GM23248 (cell line): ENCODE measurements at regions not wholly inside any gene's neighbourhood (a gene's known extent, or its start where the extent isn't known, plus 50 kb on each side); places are given as distances from the start of the nearest gene placed in this dataset.

Experiments
- EZH2 ChIP-seq: fragments of 200-600 bp; sonication (generic); IDR thresholded peaks from 2 replicates; pipeline ENCODE4 v1.6.1; 2018; ENCODE audit warnings: antibody characterized with exemption, mild to moderate bottlenecking; ENCODE audit not compliant: insufficient read depth, poor library complexity, severe bottlenecking
- EZH2phosphoT487 ChIP-seq: fragments of 200-600 bp; sonication (generic); IDR thresholded peaks from 2 replicates; pipeline ENCODE4 v1.6.1; 2018; ENCODE audit warnings: antibody characterized with exemption, moderate library complexity, mild to moderate bottlenecking, low read depth; ENCODE audit not compliant: insufficient read depth

- TF ChIP-seq EZH2phosphoT487 (no peak), EZH2 (no peak)
Measured at GRCh38 chr11:90756617-90757016, 533.8 kb upstream of the CHORDC1 start.
